ENCODE measurements at regions not wholly inside any gene's neighbourhood (a gene's known extent, or its start where the extent isn't known, plus 50 kb on each side); places are given as distances from the start of the nearest gene placed in this dataset.

DNA sequence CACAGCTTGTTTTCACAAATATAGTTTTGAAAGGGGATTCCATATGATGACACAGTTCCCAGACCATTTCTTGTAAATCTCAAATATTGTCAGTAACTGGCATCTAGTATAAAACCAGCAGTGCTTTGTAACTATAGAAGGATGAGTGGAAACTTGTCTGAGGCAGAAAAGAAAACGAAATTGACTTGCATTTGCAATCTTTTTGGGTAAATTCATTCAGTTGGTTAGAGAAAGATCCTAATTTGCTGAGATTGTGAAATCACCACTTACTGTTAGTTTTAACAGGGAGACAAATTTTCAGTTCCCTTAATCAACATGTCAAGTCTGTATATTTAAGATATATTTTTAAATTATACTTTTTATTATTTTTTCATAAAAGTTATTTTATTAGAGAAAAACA is 71.5 kb upstream of the VEGFC start:
- H3K4me3 ChIP-seq: no peak overlapping the region
- no peak for DNase-seq (ENCODE audit: low spot score)
- TF ChIP-seq, protein P1, sequence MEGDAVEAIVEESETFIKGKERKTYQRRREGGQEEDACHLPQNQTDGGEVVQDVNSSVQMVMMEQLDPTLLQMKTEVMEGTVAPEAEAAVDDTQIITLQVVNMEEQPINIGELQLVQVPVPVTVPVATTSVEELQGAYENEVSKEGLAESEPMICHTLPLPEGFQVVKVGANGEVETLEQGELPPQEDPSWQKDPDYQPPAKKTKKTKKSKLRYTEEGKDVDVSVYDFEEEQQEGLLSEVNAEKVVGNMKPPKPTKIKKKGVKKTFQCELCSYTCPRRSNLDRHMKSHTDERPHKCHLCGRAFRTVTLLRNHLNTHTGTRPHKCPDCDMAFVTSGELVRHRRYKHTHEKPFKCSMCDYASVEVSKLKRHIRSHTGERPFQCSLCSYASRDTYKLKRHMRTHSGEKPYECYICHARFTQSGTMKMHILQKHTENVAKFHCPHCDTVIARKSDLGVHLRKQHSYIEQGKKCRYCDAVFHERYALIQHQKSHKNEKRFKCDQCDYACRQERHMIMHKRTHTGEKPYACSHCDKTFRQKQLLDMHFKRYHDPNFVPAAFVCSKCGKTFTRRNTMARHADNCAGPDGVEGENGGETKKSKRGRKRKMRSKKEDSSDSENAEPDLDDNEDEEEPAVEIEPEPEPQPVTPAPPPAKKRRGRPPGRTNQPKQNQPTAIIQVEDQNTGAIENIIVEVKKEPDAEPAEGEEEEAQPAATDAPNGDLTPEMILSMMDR (IDR thresholded peaks at IDR 0.05): no peak
- no peak overlapping the region for H3K27ac ChIP-seq

DNA sequence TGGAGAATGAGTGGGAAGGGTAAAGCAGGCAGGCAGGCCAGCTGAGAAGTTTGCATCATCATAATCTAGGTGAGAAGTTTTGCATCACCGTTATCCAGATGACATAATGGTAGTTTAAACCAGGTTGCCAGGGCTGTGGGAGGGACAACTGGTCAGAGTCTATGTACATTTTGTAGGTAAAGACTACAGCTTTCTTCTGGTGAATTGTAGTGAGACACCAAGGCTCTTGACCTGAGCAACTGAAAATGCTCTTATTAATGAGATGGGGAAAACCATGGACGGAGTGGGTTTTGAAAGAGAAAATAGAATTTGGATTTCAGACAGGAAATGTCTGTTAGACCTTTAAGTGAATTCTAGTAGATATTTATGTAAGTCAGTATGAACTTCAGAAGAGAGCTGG is 76.0 kb upstream of the VEGFC start:
- no peak overlapping the region for H3K27ac ChIP-seq
- no peak overlapping the region for H3K4me3 ChIP-seq
- TF ChIP-seq, protein P1 (IDR thresholded peaks at IDR 0.05): no peak

DNA sequence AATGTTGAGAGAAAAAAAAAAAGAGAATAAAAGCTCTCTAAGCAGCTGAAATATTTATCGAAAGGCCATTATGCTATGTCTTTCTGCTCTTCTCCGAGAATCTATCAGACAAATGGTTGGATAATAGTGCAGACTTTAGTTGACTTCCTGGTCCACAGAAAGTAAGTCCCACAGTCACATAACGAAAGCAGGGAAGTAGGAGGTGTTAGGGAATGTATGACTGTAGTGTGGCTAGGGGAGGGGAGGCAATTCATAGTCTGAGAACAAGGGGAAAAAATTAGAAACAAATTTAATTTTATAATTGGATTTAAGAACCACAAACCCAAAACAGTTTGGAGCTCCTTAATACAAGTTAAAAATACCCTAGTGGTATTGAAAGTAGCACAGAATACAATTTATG is 79.7 kb upstream of the VEGFC start:
- no peak for DNase-seq (ENCODE audit: low spot score)

More for the DNA sequence above, 76.0 kb upstream of the VEGFC start:
- DNase-seq (ENCODE audit: low spot score): no peak

DNA sequence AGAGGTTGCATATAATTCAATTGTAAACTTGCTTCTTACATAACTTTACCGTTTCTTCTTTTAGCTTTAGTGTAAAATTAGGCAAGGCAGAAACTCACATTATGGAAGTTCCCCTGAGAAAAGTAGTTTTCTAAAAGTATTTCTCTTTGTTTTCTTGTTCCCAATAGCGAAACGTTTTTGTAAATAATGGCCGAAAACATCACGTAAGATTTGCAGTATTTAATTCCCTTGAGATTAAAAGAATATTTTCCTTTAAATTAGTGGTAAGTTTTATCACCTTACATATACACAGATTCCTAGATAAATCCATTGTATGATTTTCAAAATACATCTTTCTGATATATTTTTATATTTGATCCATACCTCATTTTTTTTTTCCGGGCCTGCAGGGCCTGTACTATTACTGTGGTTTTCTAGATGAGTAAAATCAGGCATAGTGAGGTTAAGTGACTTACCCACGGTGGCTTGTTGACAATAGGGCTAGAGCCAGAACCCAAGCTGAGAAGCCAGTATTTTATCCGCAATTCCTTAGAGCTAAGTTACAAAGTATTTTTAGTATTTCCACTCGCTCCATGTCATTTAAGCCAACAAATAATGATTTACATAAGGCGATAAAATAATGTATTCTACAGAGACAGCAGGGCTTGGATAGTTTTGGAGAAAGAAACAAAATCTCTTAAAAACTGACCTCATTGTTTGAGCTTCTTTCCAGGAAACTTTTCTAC is 82.2 kb upstream of the VEGFC start:
- TF ChIP-seq, protein P1 (IDR thresholded peaks at IDR 0.05): no peak
- no peak overlapping the region for H3K4me3 ChIP-seq
- DNase-seq (ENCODE audit: low spot score): no peak
- H3K27ac ChIP-seq: no peak overlapping the region

More for the DNA sequence above, 79.7 kb upstream of the VEGFC start:
- TF ChIP-seq, protein P1 (IDR thresholded peaks at IDR 0.05): no peak
- no peak overlapping the region for H3K4me3 ChIP-seq
- H3K27ac ChIP-seq: no peak overlapping the region

DNA sequence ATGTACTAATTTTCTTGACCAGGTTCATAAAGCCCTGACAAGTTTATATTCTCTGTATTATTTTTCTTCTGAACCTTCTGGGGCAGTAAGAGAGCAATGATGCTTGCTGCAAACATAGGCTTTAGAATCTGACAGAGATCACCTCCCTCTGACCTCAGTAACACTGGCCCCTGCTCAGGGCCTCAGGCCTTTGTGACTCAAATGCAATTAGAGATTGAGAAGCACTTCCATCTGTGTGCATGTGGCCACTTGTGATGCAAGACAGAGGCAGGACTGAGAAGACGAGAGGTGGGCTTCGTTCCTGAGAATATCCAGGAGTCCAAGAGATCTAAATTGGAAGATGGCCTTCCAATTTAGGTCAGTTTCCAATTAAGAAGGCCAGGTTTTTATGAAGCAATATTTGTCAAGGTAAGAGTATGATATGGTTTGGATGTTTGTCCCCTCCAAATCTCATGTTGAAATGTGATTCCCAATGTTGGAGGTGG is 82.8 kb upstream of the VEGFC start:
- Histone ChIP-seq H3K27ac (no peak overlapping the region), H3K4me3 (no peak overlapping the region)
- TF ChIP-seq, protein P1 (IDR thresholded peaks at IDR 0.05): no peak
- DNase-seq (ENCODE audit: low spot score): no peak

DNA sequence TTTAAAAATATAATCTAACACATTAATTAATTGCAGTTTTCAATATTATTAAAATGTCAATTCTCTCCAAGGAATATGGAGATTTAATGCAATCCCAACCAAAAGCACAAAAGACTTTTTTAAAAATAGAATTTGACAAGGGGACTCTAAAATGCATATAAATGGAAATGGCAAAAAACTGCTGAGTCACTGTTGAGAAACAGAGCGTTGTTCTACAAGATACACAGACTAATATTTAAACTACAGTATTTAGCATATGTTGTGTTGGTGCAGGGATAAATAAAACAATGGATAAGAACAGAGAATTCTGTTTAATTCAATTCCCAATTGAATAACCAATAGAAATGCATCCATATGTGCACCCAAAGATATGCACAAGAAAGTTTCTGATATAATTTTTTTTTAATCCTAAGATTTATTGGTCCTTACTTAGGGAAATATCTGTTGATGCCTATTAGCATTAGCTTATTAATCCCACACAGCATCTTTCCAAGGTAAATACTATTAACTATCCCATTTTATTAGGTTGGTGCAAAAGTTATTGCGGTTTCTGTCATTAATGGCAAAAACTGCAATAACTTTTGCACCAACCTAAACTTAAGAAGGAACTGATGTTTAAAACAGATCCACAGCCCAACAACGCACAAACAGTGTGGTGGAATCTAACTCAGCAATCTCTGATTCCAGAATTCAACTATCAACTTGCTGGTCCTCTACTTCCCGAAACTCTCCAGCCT is 86.8 kb upstream of the VEGFC start:
- no peak overlapping the region for H3K4me3 ChIP-seq

More for the DNA sequence above, 86.8 kb upstream of the VEGFC start:
- DNase-seq (ENCODE audit: low spot score): no peak
- no peak overlapping the region for H3K27ac ChIP-seq
- TF ChIP-seq, protein P1 (IDR thresholded peaks at IDR 0.05): no peak
